SU-DHL-6 (cell line): ENCODE measurements at regions not wholly inside any gene's neighbourhood (a gene's known extent, or its start where the extent isn't known, plus 50 kb on each side); places are given as distances from the start of the nearest gene placed in this dataset.

Experiments used
- CTCF ChIP-seq: fragments of 200-600 bp; sonication (generic); IDR thresholded peaks from one replicate; pipeline ENCODE4 v1.5.1; 2017; ENCODE audit warnings: antibody characterized with exemption, mild to moderate bottlenecking, low read length, moderate library complexity; ENCODE audit not compliant: insufficient read depth, poor library complexity, severe bottlenecking
- EZH2phosphoT487 ChIP-seq: fragments of 200-600 bp; sonication (generic), shearing (Covaris generic); conservative IDR thresholded peaks from 2 replicates; pipeline ENCODE4 v1.6.1; 2018; ENCODE audit warnings: mild to moderate bottlenecking, antibody characterized with exemption, low read length, moderate library complexity, mixed read lengths

- TF ChIP-seq CTCF (no peak), EZH2phosphoT487 (no peak)
Measured at GRCh38 chr14:97710726-97711125, 913.5 kb downstream of the VRK1 start.
